ES-I3 (cell line): ENCODE measurements at regions not wholly inside any gene's neighbourhood (a gene's known extent, or its start where the extent isn't known, plus 50 kb on each side); places are given as distances from the start of the nearest gene placed in this dataset.
"Not testable (repeated sequence)": the region's sequence is repeated elsewhere in the genome, so short reads cannot be mapped to it uniquely, and the experiment has no call there.

Source experiments
- H3K36me3 ChIP-seq: 2 replicates; pipeline ENCODE4 v1.6.1; 2013; ENCODE audit warnings: mild to moderate bottlenecking, low read length, control low read depth, moderate library complexity; ENCODE audit not compliant: insufficient read depth
- H3K4me1 ChIP-seq: 2 replicates; pipeline ENCODE4 v1.6.1; 2013; ENCODE audit warnings: mild to moderate bottlenecking, control low read depth, low read length; ENCODE audit not compliant: insufficient read depth
- H3K9ac ChIP-seq: 2 replicates; pipeline ENCODE4 v1.6.1; 2013; ENCODE audit warnings: low read depth, mild to moderate bottlenecking, low read length, moderate library complexity
- H3K9me3 ChIP-seq: 2 replicates; pipeline ENCODE4 v1.6.1; 2013; ENCODE audit warnings: mild to moderate bottlenecking, low read length, moderate library complexity; ENCODE audit not compliant: control insufficient read depth, insufficient read depth

GRCh38 chr4:131883181-131883580 is 1265.9 kb upstream of the PCDH10 start:
- not testable (repeated sequence) for H3K9me3 ChIP-seq, H3K9ac ChIP-seq

GRCh38 chr4:131925662-131926061 is 1223.4 kb upstream of the PCDH10 start:
- H3K9me3 ChIP-seq, H3K36me3 ChIP-seq, H3K9ac ChIP-seq, H3K4me1 ChIP-seq: not testable (repeated sequence)

More at GRCh38 chr4:131883181-131883580, 1265.9 kb upstream of the PCDH10 start:
- H3K36me3 ChIP-seq, H3K4me1 ChIP-seq: not testable (repeated sequence)

- H3K4me1 ChIP-seq, H3K9me3 ChIP-seq, H3K9ac ChIP-seq, H3K36me3 ChIP-seq: not testable (repeated sequence)
Observed at GRCh38 chr4:131967646-131968045, 1181.4 kb upstream of the PCDH10 start.

GRCh38 chr4:131974730-131975129 is 1174.4 kb upstream of the PCDH10 start:
- Histone ChIP-seq H3K9me3 (no peaks in the 10 kb centered on the region; the same call in 1 of the 2 replicates), H3K9ac (no peak overlapping the region), H3K4me1 (no peaks in the 10 kb centered on the region), H3K36me3 (no peaks in the 10 kb centered on the region)

- H3K4me1 ChIP-seq, H3K9me3 ChIP-seq, H3K36me3 ChIP-seq, H3K9ac ChIP-seq: not testable (repeated sequence)
Observed at GRCh38 chr4:131975276-131976132, 1173.6 kb upstream of the PCDH10 start.

- not testable (repeated sequence) for H3K9ac ChIP-seq, H3K36me3 ChIP-seq, H3K9me3 ChIP-seq, H3K4me1 ChIP-seq
Observed at GRCh38 chr4:131976133-131977002, 1172.7 kb upstream of the PCDH10 start.

GRCh38 chr4:131978120-131978519 is 1171.0 kb upstream of the PCDH10 start:
- no peaks in the 10 kb centered on the region; the same call in 1 of the 2 replicates for H3K9me3 ChIP-seq
- H3K9ac ChIP-seq, result no peak overlapping the region
- H3K4me1 ChIP-seq, result no peaks in the 10 kb centered on the region
- no peaks in the 10 kb centered on the region for H3K36me3 ChIP-seq

- Histone ChIP-seq H3K9ac (no peak overlapping the region), H3K36me3 (peaks cover 3% of the 10 kb centered on the region; the same call in 1 of the 2 replicates), H3K9me3 (no peaks in the 10 kb centered on the region), H3K4me1 (no peaks in the 10 kb centered on the region)
Observed at GRCh38 chr4:131989576-131989975, 1159.5 kb upstream of the PCDH10 start.

- H3K4me1 ChIP-seq, result no peaks in the 10 kb centered on the region
Observed at GRCh38 chr4:132001542-132001941, 1147.6 kb upstream of the PCDH10 start.

GRCh38 chr4:132003593-132003992 is 1145.5 kb upstream of the PCDH10 start:
- H3K36me3 ChIP-seq, result no peaks in the 10 kb centered on the region
- no peaks in the 10 kb centered on the region for H3K4me1 ChIP-seq
- no peak overlapping the region for H3K9ac ChIP-seq
- no peaks in the 10 kb centered on the region for H3K9me3 ChIP-seq

More at GRCh38 chr4:132001542-132001941, 1147.6 kb upstream of the PCDH10 start:
- Histone ChIP-seq H3K36me3 (no peaks in the 10 kb centered on the region), H3K9ac (no peak overlapping the region), H3K9me3 (no peaks in the 10 kb centered on the region)

- Histone ChIP-seq H3K9me3 (no peaks in the 10 kb centered on the region), H3K4me1 (no peaks in the 10 kb centered on the region), H3K9ac (no peak overlapping the region), H3K36me3 (no peaks in the 10 kb centered on the region)
Observed at GRCh38 chr4:132015321-132015720, 1133.8 kb upstream of the PCDH10 start.

- no peak overlapping the region for H3K9ac ChIP-seq
- H3K4me1 ChIP-seq, result no peaks in the 10 kb centered on the region
- H3K9me3 ChIP-seq, result no peaks in the 10 kb centered on the region
- H3K36me3 ChIP-seq, result no peaks in the 10 kb centered on the region
Observed at GRCh38 chr4:132016703-132017350, 1132.3 kb upstream of the PCDH10 start.

GRCh38 chr4:132026166-132026565 is 1122.9 kb upstream of the PCDH10 start:
- H3K36me3 ChIP-seq, result no peaks in the 10 kb centered on the region
- H3K4me1 ChIP-seq, result no peaks in the 10 kb centered on the region
- H3K9me3 ChIP-seq, result no peaks in the 10 kb centered on the region
- no peak overlapping the region for H3K9ac ChIP-seq

- Histone ChIP-seq H3K9ac (no peak overlapping the region), H3K4me1 (no peaks in the 10 kb centered on the region), H3K36me3 (no peaks in the 10 kb centered on the region), H3K9me3 (no peaks in the 10 kb centered on the region)
Observed at GRCh38 chr4:132026816-132027215, 1122.3 kb upstream of the PCDH10 start.
